Fibroblast of the aortic adventitia (primary cell): ENCODE measurements at regions not wholly inside any gene's neighbourhood (a gene's known extent, or its start where the extent isn't known, plus 50 kb on each side); places are given as distances from the start of the nearest gene placed in this dataset.

Source experiments
- DNase-seq: peaks from one replicate; pipeline ENCODE4 v3.0.0-alpha.2; 2010; ENCODE audit warnings: low read depth
- H3K4me3 ChIP-seq: 2 replicates; pipeline ENCODE4 v1.5.1; 2011; ENCODE audit warnings: low read depth, mild to moderate bottlenecking, control low read depth, low read length, moderate library complexity
- CTCF ChIP-seq: IDR thresholded peaks from 2 replicates; pipeline ENCODE4 v1.5.1; 2011; ENCODE audit warnings: mild to moderate bottlenecking, low read length, control low read depth, inconsistent platforms; ENCODE audit not compliant: insufficient read depth

GRCh38 chr6:98333273-98333672 lies 501.1 kb upstream of the POU3F2 start:
- no peak for DNase-seq
- H3K4me3 ChIP-seq, result no peak overlapping the region
- TF ChIP-seq CTCF, result no peak

- no peak for DNase-seq
- no peak overlapping the region for H3K4me3 ChIP-seq
- TF ChIP-seq CTCF, result no peak
Observed at GRCh38 chr6:98335594-98335993, 498.8 kb upstream of the POU3F2 start.

GRCh38 chr6:98339506-98339905 lies 494.9 kb upstream of the POU3F2 start:
- no peak overlapping the region for H3K4me3 ChIP-seq
- TF ChIP-seq CTCF, result no peak
- DNase-seq, result no peak

GRCh38 chr6:98343004-98343403 lies 491.4 kb upstream of the POU3F2 start:
- no peak for DNase-seq
- no peak overlapping the region for H3K4me3 ChIP-seq
- no peak for TF ChIP-seq CTCF

- TF ChIP-seq CTCF, result no peak
- no peak overlapping the region for H3K4me3 ChIP-seq
- DNase-seq, result no peak
Observed at GRCh38 chr6:98343797-98344196, 490.6 kb upstream of the POU3F2 start.

GRCh38 chr6:98352348-98352747 lies 482.0 kb upstream of the POU3F2 start:
- no peak overlapping the region for H3K4me3 ChIP-seq
- no peak for TF ChIP-seq CTCF

GRCh38 chr6:98358173-98358572 lies 476.2 kb upstream of the POU3F2 start:
- H3K4me3 ChIP-seq, result no peak overlapping the region
- TF ChIP-seq CTCF, result no peak
- DNase-seq, result no peak

More at GRCh38 chr6:98352348-98352747, 482.0 kb upstream of the POU3F2 start:
- DNase-seq, result no peak
